ENCODE measurements at regions not wholly inside any gene's neighbourhood (a gene's known extent, or its start where the extent isn't known, plus 50 kb on each side); places are given as distances from the start of the nearest gene placed in this dataset.

GRCh38 chr3:68290333-68290732, 635.9 kb upstream of the SUCLG2 start:
- CTCF ChIA-PET: no interaction called here
- Histone ChIP-seq H3K27me3 (ENCODE audit: control insufficient read depth, insufficient read depth, low read length) (no peaks in the 10 kb centered on the region), H3K4me3 (ENCODE audit: low read depth, low read length) (no peak overlapping the region), H3K36me3 (ENCODE audit: control insufficient read depth, insufficient read depth, low read length) (no peaks in the 10 kb centered on the region)
- no peak for TF ChIP-seq CTCF (IDR thresholded peaks at IDR 0.05; ENCODE audit: insufficient read depth, low read depth, low read length)
- no peak for DNase-seq (ENCODE audit: low read depth)
- POLR2A ChIA-PET: no interaction called here

GRCh38 chr3:68288085-68288484, 633.7 kb upstream of the SUCLG2 start:
- TF ChIP-seq CTCF (IDR thresholded peaks at IDR 0.05; ENCODE audit: insufficient read depth, low read depth, low read length): no peak
- CTCF ChIA-PET: no interaction called here

GRCh38 chr3:68287101-68287500, 632.7 kb upstream of the SUCLG2 start:
- ChIA-PET POLR2A (no interaction called here), CTCF (no interaction called here)
- Histone ChIP-seq H3K36me3 (ENCODE audit: control insufficient read depth, insufficient read depth, low read length) (no peaks in the 10 kb centered on the region), H3K27me3 (ENCODE audit: control insufficient read depth, insufficient read depth, low read length) (no peaks in the 10 kb centered on the region), H3K4me3 (ENCODE audit: low read depth, low read length) (no peak overlapping the region)
- no peak for DNase-seq (ENCODE audit: low read depth)
- TF ChIP-seq CTCF (IDR thresholded peaks at IDR 0.05; ENCODE audit: insufficient read depth, low read depth, low read length): no peak

More at GRCh38 chr3:68288085-68288484, 633.7 kb upstream of the SUCLG2 start:
- H3K27me3 ChIP-seq (ENCODE audit: control insufficient read depth, insufficient read depth, low read length): no peaks in the 10 kb centered on the region
- no peaks in the 10 kb centered on the region for H3K36me3 ChIP-seq (ENCODE audit: control insufficient read depth, insufficient read depth, low read length)
- POLR2A ChIA-PET: no interaction called here
- DNase-seq (ENCODE audit: low read depth): no peak
- H3K4me3 ChIP-seq (ENCODE audit: low read depth, low read length): no peak overlapping the region

GRCh38 chr3:68274286-68274685, 619.9 kb upstream of the SUCLG2 start:
- ChIA-PET CTCF (no interaction called here), POLR2A (no interaction called here)
- Histone ChIP-seq H3K4me3 (ENCODE audit: low read depth, low read length) (no peak overlapping the region), H3K36me3 (ENCODE audit: control insufficient read depth, insufficient read depth, low read length) (no peaks in the 10 kb centered on the region), H3K27me3 (ENCODE audit: control insufficient read depth, insufficient read depth, low read length) (no peaks in the 10 kb centered on the region)
- no peak for DNase-seq (ENCODE audit: low read depth)
- no peak for TF ChIP-seq CTCF (IDR thresholded peaks at IDR 0.05; ENCODE audit: insufficient read depth, low read depth, low read length)

- H3K4me3 ChIP-seq (ENCODE audit: low read depth, low read length): no peak overlapping the region
- no peak for TF ChIP-seq CTCF (IDR thresholded peaks at IDR 0.05; ENCODE audit: insufficient read depth, low read depth, low read length)
- DNase-seq (ENCODE audit: low read depth): no peak
- H3K36me3 ChIP-seq (ENCODE audit: control insufficient read depth, insufficient read depth, low read length): no peaks in the 10 kb centered on the region
- ChIA-PET POLR2A (no interaction called here), CTCF (no interaction called here)
- no peaks in the 10 kb centered on the region for H3K27me3 ChIP-seq (ENCODE audit: control insufficient read depth, insufficient read depth, low read length)
These were observed 616.7 kb upstream of the SUCLG2 start for GRCh38 chr3:68271145-68271544.
